Mesenchymal stem cell (in vitro differentiated cells and primary cell): ENCODE measurements at regions not wholly inside any gene's neighbourhood (a gene's known extent, or its start where the extent isn't known, plus 50 kb on each side); places are given as distances from the start of the nearest gene placed in this dataset.

Experiments
- DNase-seq: peaks from one replicate; pipeline ENCODE4 v3.0.0-alpha.2; 2013
- H2AFZ ChIP-seq: one replicate; pipeline ENCODE4 v1.6.1; 2013; ENCODE audit warnings: low read depth, mild to moderate bottlenecking, control low read depth, inconsistent platforms, low read length, moderate library complexity
- H2AK5ac ChIP-seq: 2 replicates; pipeline ENCODE4 v1.6.1; 2013; ENCODE audit warnings: low read length, moderate library complexity, mild to moderate bottlenecking, inconsistent platforms; ENCODE audit not compliant: severe bottlenecking
- H2BK120ac ChIP-seq: one replicate; pipeline ENCODE4 v1.6.1; 2013; ENCODE audit warnings: low read depth, mild to moderate bottlenecking, inconsistent platforms, low read length, moderate library complexity
- H2BK12ac ChIP-seq, 2 experiments: one replicate each; pipeline ENCODE4 v1.6.1; 2013; ENCODE audit warnings: inconsistent platforms in 2 of 2, low read length in 2 of 2, mild to moderate bottlenecking in 2 of 2, moderate library complexity in 2 of 2, control low read depth in 1 of 2
- H2BK15ac ChIP-seq: one replicate; pipeline ENCODE4 v1.6.1; 2013; ENCODE audit warnings: mild to moderate bottlenecking, low read depth, inconsistent platforms; ENCODE audit not compliant: poor library complexity, severe bottlenecking
- H2BK5ac ChIP-seq: 2 replicates; pipeline ENCODE4 v1.6.1; 2013; ENCODE audit warnings: low read depth, mild to moderate bottlenecking, low read length, control low read depth, inconsistent platforms; ENCODE audit not compliant: poor library complexity, severe bottlenecking
- H3K14ac ChIP-seq, 2 experiments: one replicate each; pipeline ENCODE4 v1.6.1; 2013; ENCODE audit warnings: inconsistent platforms in 2 of 2, low read length in 2 of 2, control low read depth in 1 of 2, mild to moderate bottlenecking in 1 of 2, moderate library complexity in 1 of 2
- H3K18ac ChIP-seq, 2 experiments: one replicate each; pipeline ENCODE4 v1.6.1; 2013; ENCODE audit warnings: inconsistent platforms in 2 of 2, low read length in 2 of 2, control low read depth in 1 of 2, low read depth in 1 of 2, mild to moderate bottlenecking in 1 of 2
- H3K23ac ChIP-seq, 2 experiments: one replicate each; pipeline ENCODE4 v1.6.1; 2013; ENCODE audit warnings: inconsistent platforms in 2 of 2, low read length in 2 of 2, mild to moderate bottlenecking in 2 of 2, moderate library complexity in 2 of 2, control low read depth in 1 of 2
- H3K27ac ChIP-seq: 2 replicates; pipeline ENCODE4 v1.5.1; 2013; ENCODE audit warnings: mild to moderate bottlenecking, moderate library complexity, low read length, control low read depth, inconsistent platforms; ENCODE audit not compliant: poor library complexity, severe bottlenecking
- H3K27me3 ChIP-seq, 2 experiments: 2 replicates each; pipeline versions ENCODE4 v1.6.1 to v1.7.0; 2013; ENCODE audit warnings: low read length in 2 of 2, mild to moderate bottlenecking in 2 of 2, moderate library complexity in 2 of 2, control low read depth in 1 of 2, inconsistent platforms in 1 of 2; ENCODE audit not compliant: control insufficient read depth in 1 of 2, insufficient read depth in 1 of 2
- H3K36me3 ChIP-seq, 2 experiments: 2 replicates each; pipeline versions ENCODE4 v1.6.1 to v1.7.0; 2013; ENCODE audit warnings: low read length in 2 of 2, control low read depth in 1 of 2, inconsistent platforms in 1 of 2, low read depth in 1 of 2, mild to moderate bottlenecking in 1 of 2; ENCODE audit not compliant: insufficient read depth in 2 of 2, control insufficient read depth in 1 of 2
- H3K4ac ChIP-seq, 2 experiments: one replicate each; pipeline ENCODE4 v1.6.1; 2013; ENCODE audit warnings: inconsistent platforms in 2 of 2, low read length in 2 of 2, mild to moderate bottlenecking in 2 of 2, moderate library complexity in 2 of 2, control low read depth in 1 of 2, low read depth in 1 of 2
- H3K4me1 ChIP-seq: 2 replicates; pipeline ENCODE4 v1.6.1; 2013; ENCODE audit warnings: low read depth, low read length, control low read depth; ENCODE audit not compliant: control insufficient read depth, insufficient read depth
- H3K4me2 ChIP-seq: 2 replicates; pipeline ENCODE4 v1.6.1; 2013; ENCODE audit warnings: low read length, mild to moderate bottlenecking, inconsistent platforms; ENCODE audit not compliant: poor library complexity, severe bottlenecking
- H3K4me3 ChIP-seq, 2 experiments: 2 replicates each; pipeline versions ENCODE4 v1.5.1 to v1.7.0; 2013; ENCODE audit warnings: low read length in 2 of 2, mild to moderate bottlenecking in 2 of 2, control low read depth in 1 of 2, low read depth in 1 of 2; ENCODE audit not compliant: insufficient read depth in 1 of 2
- H3K79me1 ChIP-seq: replicated peaks from 2 replicates; pipeline ENCODE4 v1.6.1; 2013; ENCODE audit warnings: mild to moderate bottlenecking, control low read depth, low read length, inconsistent platforms; ENCODE audit not compliant: poor library complexity, severe bottlenecking
- H3K9ac ChIP-seq: 2 replicates; pipeline ENCODE4 v1.7.0; 2013; ENCODE audit warnings: mild to moderate bottlenecking, low read length, moderate library complexity
- H3K9me3 ChIP-seq: 2 replicates; pipeline ENCODE4 v1.7.0; 2013; ENCODE audit warnings: mild to moderate bottlenecking, low read length; ENCODE audit not compliant: control insufficient read depth
- H4K8ac ChIP-seq: one replicate; pipeline ENCODE4 v1.6.1; 2013; ENCODE audit warnings: inconsistent platforms, mild to moderate bottlenecking, low read length, moderate library complexity
- H4K91ac ChIP-seq: one replicate; pipeline ENCODE4 v1.6.1; 2013; ENCODE audit warnings: mild to moderate bottlenecking, low read length, inconsistent platforms
- WGBS: methylation state at CpG from one replicate; pipeline ENCODE4 v1.1.7; 2013; ENCODE audit warnings: mixed read lengths; 5-methylcytosine and 5-hydroxymethylcytosine counted together

- H3K27me3 ChIP-seq = peaks cover 0 to 4% of the 10 kb centered on the region in 2 experiments
- no peak overlapping the region for H4K91ac ChIP-seq
- H3K9me3 ChIP-seq = no peaks in the 10 kb centered on the region
- no peak overlapping the region for H2BK5ac ChIP-seq
- no peak overlapping the region for H3K14ac ChIP-seq
- H3K4me1 ChIP-seq = peaks cover 8% of the 10 kb centered on the region
- no peak overlapping the region for H2BK120ac ChIP-seq
- H2AFZ ChIP-seq = no peak overlapping the region
- H2BK15ac ChIP-seq = no peak overlapping the region
- WGBS = 8% methylated on average over 1 of the region's 1 CpG
- no peak overlapping the region for H3K23ac ChIP-seq
- H3K36me3 ChIP-seq = no peaks in the 10 kb centered on the region
- no peak overlapping the region for H2BK12ac ChIP-seq
- peak; percentile 95 for DNase-seq
- no peak overlapping the region for H3K4ac ChIP-seq
- no peak overlapping the region for H3K9ac ChIP-seq
- H3K27ac ChIP-seq = peak overlapping the region; percentile 66
- no peaks in the 10 kb centered on the region for H3K79me1 ChIP-seq
- peak overlapping the region in 1 of 2 experiments; percentile 48 for H3K18ac ChIP-seq
- no peak overlapping the region for H4K8ac ChIP-seq
- H3K4me2 ChIP-seq = no peak overlapping the region
- no peak overlapping the region for H3K4me3 ChIP-seq
- no peak overlapping the region for H2AK5ac ChIP-seq
Observed at GRCh38 chr7:7099584-7100014, 82.7 kb upstream of the C1GALT1 start.

GRCh38 chr7:7100432-7100849, 81.9 kb upstream of the C1GALT1 start:
- H2BK12ac ChIP-seq = peak overlapping the region in 1 of 2 experiments; percentile 79
- peaks cover 0 to 4% of the 10 kb centered on the region in 2 experiments for H3K27me3 ChIP-seq
- H2AFZ ChIP-seq = no peak overlapping the region
- peak overlapping the region; percentile 19 for H2BK15ac ChIP-seq
- H2AK5ac ChIP-seq = peak overlapping the region; percentile 63
- H3K27ac ChIP-seq = no peak overlapping the region
- peak overlapping the region; percentile 13 to 73 for H3K18ac ChIP-seq
- no peak overlapping the region for H3K4me2 ChIP-seq
- H4K91ac ChIP-seq = peak overlapping the region; percentile 56
- H3K4me3 ChIP-seq = no peak overlapping the region
- peak overlapping the region in 1 of 2 experiments; percentile 10 for H3K14ac ChIP-seq
- H3K9ac ChIP-seq = no peak overlapping the region
- peak overlapping the region; percentile 74 for H2BK120ac ChIP-seq
- no peaks in the 10 kb centered on the region for H3K9me3 ChIP-seq
- H3K79me1 ChIP-seq = no peaks in the 10 kb centered on the region
- H3K23ac ChIP-seq = no peak overlapping the region
- H3K4me1 ChIP-seq = peaks cover 8% of the 10 kb centered on the region
- DNase-seq = peak; percentile 49
- no peak overlapping the region for H2BK5ac ChIP-seq
- H4K8ac ChIP-seq = peak overlapping the region; percentile 82
- H3K4ac ChIP-seq = peak overlapping the region; percentile 1 to 71
- no peaks in the 10 kb centered on the region for H3K36me3 ChIP-seq
- WGBS = 42% methylated on average over 8 of the region's 8 CpGs

- no peak overlapping the region for H2BK120ac ChIP-seq
- no peak overlapping the region for H3K27ac ChIP-seq
- no peaks in the 10 kb centered on the region for H3K79me1 ChIP-seq
- no peak overlapping the region for H2BK5ac ChIP-seq
- no peak overlapping the region for H3K4me2 ChIP-seq
- no peak overlapping the region for H3K18ac ChIP-seq
- WGBS = 94% methylated on average over 11 of the region's 12 CpGs
- no peak overlapping the region for H2AFZ ChIP-seq
- peak overlapping the region; percentile 7 for H4K8ac ChIP-seq
- no peak overlapping the region for H4K91ac ChIP-seq
- no peaks in the 10 kb centered on the region for H3K9me3 ChIP-seq
- peak overlapping the region in 1 of 2 experiments; percentile 21 for H2BK12ac ChIP-seq
- H2AK5ac ChIP-seq = no peak overlapping the region
- peak overlapping the region; percentile 80 for H3K9ac ChIP-seq
- no peak overlapping the region for H3K4ac ChIP-seq
- no peak overlapping the region for H2BK15ac ChIP-seq
- no peak for DNase-seq
- peaks cover 8% of the 10 kb centered on the region for H3K4me1 ChIP-seq
- no peak overlapping the region for H3K23ac ChIP-seq
- H3K14ac ChIP-seq = no peak overlapping the region
- H3K27me3 ChIP-seq = peaks cover 0 to 4% of the 10 kb centered on the region in 2 experiments
- H3K36me3 ChIP-seq = no peaks in the 10 kb centered on the region
- H3K4me3 ChIP-seq = peak overlapping the region in 1 of 2 experiments; percentile 50
Observed at GRCh38 chr7:7102906-7103305, 79.4 kb upstream of the C1GALT1 start.

GRCh38 chr7:7103343-7104313, 78.7 kb upstream of the C1GALT1 start:
- H3K27ac ChIP-seq = no peak overlapping the region
- no peak overlapping the region for H3K4ac ChIP-seq
- 87% methylated on average over 23 of the region's 29 CpGs for WGBS
- H3K27me3 ChIP-seq = peaks cover 0 to 4% of the 10 kb centered on the region in 2 experiments
- no peak overlapping the region for H3K18ac ChIP-seq
- H2BK120ac ChIP-seq = no peak overlapping the region
- H3K4me3 ChIP-seq = peak overlapping the region in 1 of 2 experiments; percentile 50
- no peak overlapping the region for H2AK5ac ChIP-seq
- no peak overlapping the region for H2BK5ac ChIP-seq
- no peak overlapping the region for H2BK15ac ChIP-seq
- peak; percentile 68 for DNase-seq
- H3K9me3 ChIP-seq = no peaks in the 10 kb centered on the region
- H3K4me1 ChIP-seq = peaks cover 8% of the 10 kb centered on the region
- no peak overlapping the region for H4K91ac ChIP-seq
- H3K14ac ChIP-seq = no peak overlapping the region
- H3K23ac ChIP-seq = no peak overlapping the region
- no peaks in the 10 kb centered on the region for H3K36me3 ChIP-seq
- peak overlapping the region; percentile 80 for H3K9ac ChIP-seq
- no peak overlapping the region for H4K8ac ChIP-seq
- no peak overlapping the region for H2AFZ ChIP-seq
- H3K79me1 ChIP-seq = no peaks in the 10 kb centered on the region
- no peak overlapping the region for H3K4me2 ChIP-seq
- no peak overlapping the region for H2BK12ac ChIP-seq
